ENCODE measurements at regions not wholly inside any gene's neighbourhood (a gene's known extent, or its start where the extent isn't known, plus 50 kb on each side); places are given as distances from the start of the nearest gene placed in this dataset.
"Not testable (repeated sequence)": the region's sequence is repeated elsewhere in the genome, so short reads cannot be mapped to it uniquely, and the experiment has no call there.

DNA sequence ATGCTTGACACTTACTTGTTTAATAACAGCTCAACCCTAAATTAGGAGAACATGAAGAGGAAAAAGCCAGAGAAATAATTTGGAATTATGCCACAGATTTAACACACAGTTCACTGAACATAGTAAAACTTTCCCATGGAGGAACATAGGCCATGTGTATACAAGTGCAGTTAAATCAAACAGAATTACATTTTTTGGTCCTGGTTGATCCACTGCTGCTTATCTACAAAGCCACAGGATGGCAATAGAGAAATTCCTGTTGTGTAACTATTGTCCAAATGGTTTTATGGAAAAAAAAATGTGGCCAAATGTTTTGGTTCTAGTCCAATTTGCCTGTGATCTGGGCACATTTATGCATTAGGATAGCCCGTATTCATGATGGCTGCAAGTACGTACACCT lies 136.8 kb downstream of the ALDH8A1 start:
- Mint-ChIP-seq H3K4me3 (no peak overlapping the region), H3K4me1 (ENCODE audit: low read depth) (no peaks in the 10 kb centered on the region), H3K27ac (no peak overlapping the region), H3K27me3 (no peaks in the 10 kb centered on the region), H3K36me3 (ENCODE audit: low read depth) (no peaks in the 10 kb centered on the region), H3K9me3 (no peaks in the 10 kb centered on the region)
- no peak for DNase-seq
- intact Hi-C loops (cut with micrococcal nuclease): no loop called here
- ChIA-PET POLR2A (no interaction called here), CTCF (interaction anchor here (0.8 to 2.0 kb wide), 2 partner anchors 10 to 664 kb away, joined by 3 to 8 read pairs; no protein-coding TSS in a partner anchor)
- no peak for TF ChIP-seq CTCF (IDR thresholded peaks at IDR 0.05)
- no peak for ATAC-seq

GRCh38 chr6:134810402-134810801 lies 139.5 kb downstream of the ALDH8A1 start:
- Mint-ChIP-seq H3K27ac (no peak overlapping the region), H3K4me3 (no peak overlapping the region), H3K27me3 (peaks cover 2% of the 10 kb centered on the region), H3K9me3 (no peaks in the 10 kb centered on the region), H3K36me3 (ENCODE audit: low read depth) (no peaks in the 10 kb centered on the region), H3K4me1 (ENCODE audit: low read depth) (no peaks in the 10 kb centered on the region)
- CTCF ChIA-PET: interaction anchor here (1.8 kb wide), 2 partner anchors 10 to 13 kb away, joined by 4 to 6 read pairs; no protein-coding TSS in a partner anchor
- no peak for TF ChIP-seq CTCF (IDR thresholded peaks at IDR 0.05)
- ATAC-seq (no peak), DNase-seq (no peak)
- POLR2A ChIA-PET: no interaction called here
- intact Hi-C loops (cut with micrococcal nuclease): no loop called here

- intact Hi-C loops (cut with micrococcal nuclease): no loop called here
- CTCF ChIA-PET: no interaction called here
- no peak for DNase-seq
- H3K4me1 Mint-ChIP-seq (ENCODE audit: low read depth): no peaks in the 10 kb centered on the region
- H3K27me3 Mint-ChIP-seq: peaks cover 3% of the 10 kb centered on the region
- H3K27ac Mint-ChIP-seq: no peak overlapping the region
- TF ChIP-seq CTCF (IDR thresholded peaks at IDR 0.05): no peak
- H3K4me3 Mint-ChIP-seq: no peak overlapping the region
- POLR2A ChIA-PET: no interaction called here
- ATAC-seq: no peak
- H3K36me3 Mint-ChIP-seq (ENCODE audit: low read depth): no peaks in the 10 kb centered on the region
- no peaks in the 10 kb centered on the region for H3K9me3 Mint-ChIP-seq
Observed at GRCh38 chr6:134809130-134809529, 140.8 kb downstream of the ALDH8A1 start.

GRCh38 chr6:134806180-134806798 lies 143.6 kb downstream of the ALDH8A1 start:
- H3K27ac Mint-ChIP-seq: no peak overlapping the region
- no peak overlapping the region for H3K4me3 Mint-ChIP-seq
- ChIA-PET POLR2A (no interaction called here), CTCF (no interaction called here)
- no peaks in the 10 kb centered on the region for H3K4me1 Mint-ChIP-seq (ENCODE audit: low read depth)
- intact Hi-C loops (cut with micrococcal nuclease): no loop called here
- no peak for TF ChIP-seq CTCF (IDR thresholded peaks at IDR 0.05)
- H3K27me3 Mint-ChIP-seq: peaks cover 3% of the 10 kb centered on the region
- DNase-seq (no peak), ATAC-seq (no peak)
- no peaks in the 10 kb centered on the region for H3K9me3 Mint-ChIP-seq
- no peaks in the 10 kb centered on the region for H3K36me3 Mint-ChIP-seq (ENCODE audit: low read depth)

- no peak for ATAC-seq
- no peaks in the 10 kb centered on the region for H3K4me1 Mint-ChIP-seq (ENCODE audit: low read depth)
- no peak overlapping the region for H3K27ac Mint-ChIP-seq
- H3K36me3 Mint-ChIP-seq (ENCODE audit: low read depth): no peaks in the 10 kb centered on the region
- H3K9me3 Mint-ChIP-seq: no peaks in the 10 kb centered on the region
- H3K4me3 Mint-ChIP-seq: no peak overlapping the region
- intact Hi-C loops (cut with micrococcal nuclease): no loop called here
- ChIA-PET POLR2A (interaction anchor here (0.6 kb wide), 1 partner anchor 169 kb away, joined by 3 read pairs; no protein-coding TSS in a partner anchor), CTCF (interaction anchor here (1.0 kb wide), 1 partner anchor 18 kb away, joined by 3 read pairs; no protein-coding TSS in a partner anchor)
- peaks cover 3% of the 10 kb centered on the region for H3K27me3 Mint-ChIP-seq
- no peak for DNase-seq
- no peak for TF ChIP-seq CTCF (IDR thresholded peaks at IDR 0.05)
Observed at GRCh38 chr6:134805168-134805567, 144.7 kb downstream of the ALDH8A1 start.

DNA sequence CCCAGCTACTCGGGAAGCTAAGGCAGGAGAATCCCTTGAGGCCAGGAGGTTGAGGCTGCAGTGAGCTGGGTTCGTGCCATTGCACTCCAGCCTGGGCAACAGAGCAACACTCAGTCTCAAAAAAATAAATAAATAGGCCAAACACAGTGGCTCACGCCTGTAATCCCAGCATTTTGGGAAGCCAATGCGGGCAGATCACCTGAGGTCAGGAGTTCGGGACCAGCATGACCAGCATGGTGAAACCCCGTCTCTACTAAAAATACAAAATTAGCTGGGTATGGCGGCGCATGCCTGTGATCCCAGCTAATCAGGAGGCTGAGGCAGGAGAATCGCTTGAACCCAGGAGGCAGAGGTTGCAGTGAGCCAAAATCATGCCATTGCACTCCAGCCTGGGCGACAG lies 145.6 kb downstream of the ALDH8A1 start:
- H3K9me3 Mint-ChIP-seq; DNase-seq; H3K4me1 Mint-ChIP-seq (ENCODE audit: low read depth); H3K4me3 Mint-ChIP-seq; H3K36me3 Mint-ChIP-seq (ENCODE audit: low read depth); POLR2A ChIA-PET; ATAC-seq; H3K27me3 Mint-ChIP-seq; intact Hi-C loops (cut with micrococcal nuclease); H3K27ac Mint-ChIP-seq: not testable (repeated sequence)
- CTCF ChIA-PET: interaction anchor here (1.2 kb wide), 1 partner anchor 12 kb away, joined by 3 read pairs; no protein-coding TSS in a partner anchor
